Nephron (organoid): ENCODE measurements at regions not wholly inside any gene's neighbourhood (a gene's known extent, or its start where the extent isn't known, plus 50 kb on each side); places are given as distances from the start of the nearest gene placed in this dataset.

Source experiments
- H3K27ac Mint-ChIP-seq, 3 experiments: 2 replicates each; pipeline ENCODE4 v1.8.0; 2020; ENCODE audit warnings: mixed read lengths in 3 of 3, mild to moderate bottlenecking in 2 of 3, moderate library complexity in 1 of 3
- H3K27me3 Mint-ChIP-seq: 2 replicates; pipeline ENCODE4 v1.8.0; 2021; ENCODE audit warnings: low read depth, mild to moderate bottlenecking, moderate library complexity, mixed read lengths
- H3K36me3 Mint-ChIP-seq: 2 replicates; pipeline ENCODE4 v1.8.0; 2020; ENCODE audit warnings: low read depth, mixed read lengths
- H3K4me1 Mint-ChIP-seq: 2 replicates; pipeline ENCODE4 v1.8.0; 2020; ENCODE audit warnings: mixed read lengths
- H3K4me3 Mint-ChIP-seq, 3 experiments: 2 replicates each; pipeline ENCODE4 v1.8.0; 2020; ENCODE audit warnings: mild to moderate bottlenecking in 3 of 3, mixed read lengths in 3 of 3, moderate library complexity in 2 of 3
- H3K9me3 Mint-ChIP-seq: 2 replicates; pipeline ENCODE4 v1.8.0; 2020; ENCODE audit warnings: mixed read lengths
- CTCF ChIP-seq, 3 experiments: fragments of 200-600 bp; sonication (generic); IDR thresholded peaks; one replicate each; pipeline ENCODE4 v1.5.0; 2021; ENCODE audit warnings: antibody characterized with exemption in 3 of 3; ENCODE audit not compliant: unreplicated experiment in 3 of 3

- no peak for TF ChIP-seq CTCF (IDR thresholded peaks at IDR 0.05; ENCODE audit: unreplicated experiment in 3 of 3)
- H3K27me3 Mint-ChIP-seq: peaks cover 11% of the 10 kb centered on the region
- no peaks in the 10 kb centered on the region for H3K9me3 Mint-ChIP-seq
- no peaks in the 10 kb centered on the region for H3K36me3 Mint-ChIP-seq
- no peak overlapping the region for H3K27ac Mint-ChIP-seq
- peaks cover 9% of the 10 kb centered on the region for H3K4me1 Mint-ChIP-seq
- no peak overlapping the region for H3K4me3 Mint-ChIP-seq
Measured at GRCh38 chr12:108392284-108392683, 53.2 kb upstream of the CMKLR1 start.

- H3K4me1 Mint-ChIP-seq: peaks cover 9% of the 10 kb centered on the region
- no peak overlapping the region for H3K4me3 Mint-ChIP-seq
- no peaks in the 10 kb centered on the region for H3K36me3 Mint-ChIP-seq
- no peaks in the 10 kb centered on the region for H3K9me3 Mint-ChIP-seq
- TF ChIP-seq CTCF (IDR thresholded peaks at IDR 0.05; ENCODE audit: unreplicated experiment in 3 of 3): no peak
- H3K27me3 Mint-ChIP-seq: peaks cover 8% of the 10 kb centered on the region
- H3K27ac Mint-ChIP-seq: no peak overlapping the region
Measured at GRCh38 chr12:108390495-108391203, 51.5 kb upstream of the CMKLR1 start.

- TF ChIP-seq CTCF (IDR thresholded peaks at IDR 0.05; ENCODE audit: unreplicated experiment in 3 of 3): no peak
- no peaks in the 10 kb centered on the region for H3K36me3 Mint-ChIP-seq
- H3K9me3 Mint-ChIP-seq: no peaks in the 10 kb centered on the region
- H3K4me1 Mint-ChIP-seq: peaks cover 7% of the 10 kb centered on the region
- H3K4me3 Mint-ChIP-seq: no peak overlapping the region
- H3K27me3 Mint-ChIP-seq: peaks cover 8% of the 10 kb centered on the region
- H3K27ac Mint-ChIP-seq: no peak overlapping the region
Measured at GRCh38 chr12:108389544-108389943, 50.4 kb upstream of the CMKLR1 start.
